ENCODE measurements at regions not wholly inside any gene's neighbourhood (a gene's known extent, or its start where the extent isn't known, plus 50 kb on each side); places are given as distances from the start of the nearest gene placed in this dataset.

DNA sequence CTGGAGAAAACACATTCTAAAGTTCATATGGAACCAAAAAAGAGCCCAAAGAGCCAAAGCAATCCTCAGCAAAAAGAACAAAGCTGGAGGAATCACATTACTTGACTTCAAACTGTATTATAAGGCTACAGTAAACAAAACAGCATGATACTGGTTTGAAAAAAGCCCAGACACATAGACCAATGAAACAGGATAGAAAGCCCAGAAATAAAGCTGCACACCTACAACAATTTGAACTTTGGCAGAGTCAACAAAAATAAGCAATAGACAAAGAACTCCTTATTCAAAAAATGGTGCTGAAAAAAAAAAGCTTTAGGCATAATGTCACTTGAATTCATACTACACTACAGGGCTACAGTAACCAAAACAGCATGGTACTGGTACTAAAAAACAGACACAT is 289.6 kb downstream of the NR4A2 start:
- TF ChIP-seq, protein P1, sequence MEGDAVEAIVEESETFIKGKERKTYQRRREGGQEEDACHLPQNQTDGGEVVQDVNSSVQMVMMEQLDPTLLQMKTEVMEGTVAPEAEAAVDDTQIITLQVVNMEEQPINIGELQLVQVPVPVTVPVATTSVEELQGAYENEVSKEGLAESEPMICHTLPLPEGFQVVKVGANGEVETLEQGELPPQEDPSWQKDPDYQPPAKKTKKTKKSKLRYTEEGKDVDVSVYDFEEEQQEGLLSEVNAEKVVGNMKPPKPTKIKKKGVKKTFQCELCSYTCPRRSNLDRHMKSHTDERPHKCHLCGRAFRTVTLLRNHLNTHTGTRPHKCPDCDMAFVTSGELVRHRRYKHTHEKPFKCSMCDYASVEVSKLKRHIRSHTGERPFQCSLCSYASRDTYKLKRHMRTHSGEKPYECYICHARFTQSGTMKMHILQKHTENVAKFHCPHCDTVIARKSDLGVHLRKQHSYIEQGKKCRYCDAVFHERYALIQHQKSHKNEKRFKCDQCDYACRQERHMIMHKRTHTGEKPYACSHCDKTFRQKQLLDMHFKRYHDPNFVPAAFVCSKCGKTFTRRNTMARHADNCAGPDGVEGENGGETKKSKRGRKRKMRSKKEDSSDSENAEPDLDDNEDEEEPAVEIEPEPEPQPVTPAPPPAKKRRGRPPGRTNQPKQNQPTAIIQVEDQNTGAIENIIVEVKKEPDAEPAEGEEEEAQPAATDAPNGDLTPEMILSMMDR (conservative IDR thresholded peaks at IDR 0.05; ENCODE audit: low read depth, low read length) = no peak
- TF ChIP-seq EZH2phosphoT487 (IDR thresholded peaks at IDR 0.05; ENCODE audit: borderline replicate concordance, low read length) = no peak
- no peak for TF ChIP-seq EZH2 (IDR thresholded peaks at IDR 0.05; ENCODE audit: low read length, unreplicated experiment)
